ENCODE measurements at regions not wholly inside any gene's neighbourhood (a gene's known extent, or its start where the extent isn't known, plus 50 kb on each side); places are given as distances from the start of the nearest gene placed in this dataset.

DNA sequence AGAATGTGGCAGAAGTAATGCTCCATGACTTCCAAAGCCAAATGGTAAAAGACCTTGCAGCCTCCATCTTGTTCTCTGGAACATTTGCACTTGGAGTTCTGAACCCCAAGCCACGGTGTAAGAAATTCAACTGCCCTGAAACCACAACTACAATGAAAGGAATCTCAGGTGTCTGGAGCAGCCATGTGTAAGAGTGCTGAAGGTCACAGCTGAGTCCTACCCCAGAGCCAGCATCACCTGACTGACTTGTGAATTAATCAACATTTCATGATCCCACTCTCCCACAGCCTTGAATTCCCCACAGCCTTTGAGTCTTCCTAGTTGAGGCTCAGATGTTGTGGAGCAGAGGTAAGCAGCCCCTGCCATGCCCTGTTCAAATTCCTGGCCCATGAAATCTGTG is 192.8 kb upstream of the CAMK1G start:
- no peak for DNase-seq

DNA sequence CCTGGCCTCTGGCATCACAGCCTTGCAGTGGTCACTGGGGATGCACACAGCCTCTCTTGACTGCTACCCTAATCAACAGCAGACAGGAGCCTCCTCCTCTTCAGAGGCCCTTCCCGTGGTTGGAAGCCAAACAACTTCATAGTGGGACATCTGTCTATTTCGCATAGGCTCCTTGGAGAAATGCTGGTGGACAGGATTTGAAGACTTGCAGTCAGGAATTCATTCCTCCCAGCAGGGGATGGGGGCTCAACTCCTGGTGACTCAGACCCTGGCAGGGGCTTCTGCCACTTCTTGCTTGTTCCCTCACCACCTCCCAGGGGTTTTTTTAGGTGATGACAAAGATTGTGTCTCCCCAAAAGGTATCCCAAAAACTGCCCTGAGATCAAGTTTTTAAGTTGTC is 191.7 kb upstream of the CAMK1G start:
- no peak for DNase-seq

DNA sequence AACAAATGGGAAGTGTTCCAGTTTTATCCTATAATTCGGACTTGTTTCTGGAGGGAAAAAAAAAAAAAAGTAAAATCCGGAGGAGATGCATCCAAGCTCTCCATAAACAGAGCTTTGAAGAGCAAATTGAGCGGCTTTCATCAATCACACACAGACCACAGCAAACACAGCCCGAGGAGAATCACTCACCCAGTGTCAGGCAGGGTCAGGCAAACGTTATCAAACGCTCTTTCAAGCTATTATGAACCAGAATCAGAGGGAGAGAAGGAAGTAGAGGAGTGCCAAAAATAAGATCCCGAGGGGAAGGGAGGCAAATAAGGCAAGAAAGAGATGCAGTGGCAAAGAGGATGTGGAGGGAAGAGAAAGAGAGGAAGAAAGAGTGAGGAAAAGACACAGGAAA is 188.3 kb upstream of the CAMK1G start:
- no peak for DNase-seq

DNA sequence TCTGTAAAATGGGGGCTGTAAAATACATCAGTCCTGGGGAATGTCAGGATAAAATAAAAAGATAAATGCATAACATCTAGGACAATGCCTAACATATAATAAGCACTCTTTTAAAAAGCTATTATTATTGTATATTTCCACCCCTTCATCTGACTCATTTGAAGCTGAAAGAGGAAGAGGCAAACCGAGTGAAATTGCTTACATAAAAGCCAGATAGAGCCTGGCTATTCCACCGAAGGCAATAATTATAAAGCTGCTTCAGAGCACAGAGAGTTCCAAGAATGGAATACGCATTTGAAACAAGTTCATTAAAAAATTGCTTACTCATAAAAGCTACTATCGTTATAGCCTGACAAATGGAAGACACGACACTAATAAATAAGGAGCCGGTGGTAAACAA is 186.1 kb upstream of the CAMK1G start:
- no peak for DNase-seq

DNA sequence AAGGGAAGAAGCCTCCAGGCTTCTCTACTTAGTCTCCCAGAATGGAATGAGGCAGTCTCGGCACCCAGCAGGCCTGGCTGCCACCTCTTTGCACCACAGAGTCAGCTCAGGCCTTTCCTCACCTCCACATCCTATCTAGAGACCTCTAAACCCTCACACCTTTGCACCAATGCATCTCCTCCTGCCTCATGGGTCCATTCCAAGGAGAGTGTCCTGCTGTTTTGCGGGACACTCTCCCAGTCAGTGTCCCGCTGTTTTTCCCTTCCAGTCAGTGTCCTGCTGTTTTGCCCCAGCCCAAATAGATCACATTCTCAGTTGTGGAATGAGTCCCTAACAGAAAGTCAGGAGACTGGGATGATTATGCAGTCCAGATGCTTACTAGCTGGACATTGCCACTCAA is 185.6 kb upstream of the CAMK1G start:
- DNase-seq = no peak

DNA sequence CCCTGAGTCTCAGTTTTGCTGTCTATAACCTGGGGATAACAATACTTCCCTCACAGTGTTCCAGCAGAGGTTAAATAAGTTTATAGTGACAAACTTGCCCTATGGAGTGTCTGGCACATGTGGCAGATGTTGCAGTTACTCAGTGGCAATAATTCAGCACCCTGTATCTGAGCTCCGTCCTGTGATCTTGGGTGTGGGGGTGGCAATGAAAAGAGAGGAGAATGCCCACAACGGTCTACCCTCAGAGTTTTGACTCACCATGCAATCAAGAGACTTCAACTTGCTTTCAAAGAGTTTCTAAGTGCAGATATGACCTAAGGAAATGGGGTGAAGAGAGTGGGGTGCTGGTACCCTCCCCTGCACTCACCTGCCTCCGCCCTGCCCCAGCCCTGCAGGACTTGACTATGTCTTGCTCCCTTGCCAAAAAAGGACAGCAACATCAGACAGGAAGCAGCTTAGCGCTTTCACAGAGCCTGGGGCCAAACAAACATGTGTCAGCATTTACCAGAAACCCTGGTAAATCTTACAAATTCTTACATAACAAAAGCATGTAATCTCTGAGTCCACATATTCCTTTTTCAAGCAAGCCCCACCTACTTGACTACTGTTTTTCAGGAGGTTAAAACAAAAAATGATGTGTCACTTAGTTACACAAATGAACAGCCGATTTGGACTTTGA is 185.1 kb upstream of the CAMK1G start:
- DNase-seq = no peak

DNA sequence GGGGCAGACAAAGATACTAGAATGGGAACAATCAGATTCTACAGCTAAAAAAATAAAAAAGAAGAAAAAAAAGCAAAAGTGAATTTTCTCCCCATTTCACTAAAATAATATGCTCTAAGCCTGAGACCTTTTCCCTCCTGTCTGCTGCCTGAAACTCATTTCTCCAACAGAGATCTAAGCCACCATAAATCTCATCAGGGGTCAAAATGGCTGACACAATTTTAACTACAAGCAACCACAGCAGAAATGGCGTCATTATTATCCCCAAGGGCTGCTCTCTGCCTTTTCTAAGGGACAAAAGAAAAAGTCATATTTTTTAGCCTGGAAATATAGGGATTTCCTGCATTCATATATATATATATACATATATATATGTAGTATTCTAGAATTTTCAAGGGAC is 183.7 kb upstream of the CAMK1G start:
- no peak for DNase-seq

DNA sequence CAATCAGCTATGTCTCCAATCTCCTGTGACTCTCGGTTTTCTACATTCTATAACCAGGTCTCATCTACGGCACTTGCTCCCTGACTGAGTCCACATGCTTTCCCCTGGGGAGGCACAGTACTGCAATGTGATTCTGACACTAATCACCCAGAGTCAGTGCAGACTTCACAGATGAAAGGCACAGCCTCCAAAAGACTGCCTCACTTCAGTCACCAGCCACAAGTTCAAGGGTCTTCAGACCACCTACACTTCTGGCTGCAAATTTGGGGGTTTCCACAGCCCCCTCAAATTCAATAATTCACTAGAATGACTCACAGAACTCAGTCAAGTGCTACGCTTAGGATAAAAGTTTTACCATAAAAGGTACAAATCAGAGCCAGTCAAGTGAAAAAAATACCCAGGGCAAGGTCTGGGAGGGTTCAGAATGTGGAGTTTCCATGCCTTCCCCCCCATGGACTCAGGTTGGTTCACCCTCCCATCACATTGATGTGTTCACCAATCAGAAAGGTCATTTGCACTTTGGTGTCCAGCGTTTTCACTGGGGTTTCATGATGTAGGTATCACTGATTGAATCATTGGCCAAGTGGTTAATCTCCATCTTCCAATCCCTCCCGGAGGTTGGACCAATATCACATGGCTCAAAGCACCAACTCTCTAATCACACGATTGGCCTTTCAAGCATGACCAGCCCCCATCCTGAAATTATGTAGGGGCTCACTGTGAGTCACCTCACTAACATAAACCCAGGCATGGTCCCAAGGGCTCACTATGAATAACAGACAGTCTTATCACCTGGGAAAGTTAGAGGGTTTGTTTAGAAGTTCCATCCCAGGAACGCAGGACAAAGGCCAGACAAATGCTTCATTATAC is 182.9 kb upstream of the CAMK1G start:
- DNase-seq = no peak

DNA sequence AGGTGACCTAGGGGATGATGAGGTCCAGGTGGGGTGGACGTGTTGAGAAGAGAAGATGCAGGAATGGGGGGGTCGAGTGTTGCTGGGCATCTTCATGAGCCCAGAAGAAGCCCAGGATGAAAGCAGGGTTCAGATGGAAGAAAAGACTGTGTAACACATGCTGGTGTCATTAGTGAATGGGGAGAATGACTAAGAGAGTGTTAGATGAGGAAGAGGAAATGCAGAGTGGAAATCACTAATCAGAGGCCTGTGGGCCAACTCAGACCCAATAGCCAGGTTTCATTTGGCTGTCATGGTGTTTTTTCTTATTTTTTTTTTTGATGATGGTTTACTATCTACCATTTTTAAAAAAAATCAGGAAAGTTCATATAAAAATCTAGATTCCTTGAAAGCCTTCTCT is 180.8 kb upstream of the CAMK1G start:
- DNase-seq = no peak

DNA sequence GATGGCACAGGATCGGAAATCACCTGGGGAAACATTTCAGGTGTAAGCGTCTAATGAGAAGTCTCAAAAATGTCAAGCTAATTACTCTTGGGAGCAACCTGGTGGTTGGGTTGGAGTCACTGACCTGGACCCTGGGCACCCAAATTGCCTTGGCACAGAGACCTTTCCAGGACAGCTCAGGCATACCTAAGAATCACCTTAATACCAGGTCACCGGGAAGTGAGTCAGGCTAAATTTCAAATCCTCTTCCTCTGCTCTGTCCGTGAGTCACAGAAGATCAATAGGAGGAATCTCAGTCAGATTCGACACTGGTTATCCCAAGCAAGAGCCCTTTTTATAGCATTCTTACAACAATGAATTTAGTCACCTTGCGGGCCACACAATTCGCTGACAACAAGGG is 179.6 kb upstream of the CAMK1G start:
- no peak for DNase-seq

DNA sequence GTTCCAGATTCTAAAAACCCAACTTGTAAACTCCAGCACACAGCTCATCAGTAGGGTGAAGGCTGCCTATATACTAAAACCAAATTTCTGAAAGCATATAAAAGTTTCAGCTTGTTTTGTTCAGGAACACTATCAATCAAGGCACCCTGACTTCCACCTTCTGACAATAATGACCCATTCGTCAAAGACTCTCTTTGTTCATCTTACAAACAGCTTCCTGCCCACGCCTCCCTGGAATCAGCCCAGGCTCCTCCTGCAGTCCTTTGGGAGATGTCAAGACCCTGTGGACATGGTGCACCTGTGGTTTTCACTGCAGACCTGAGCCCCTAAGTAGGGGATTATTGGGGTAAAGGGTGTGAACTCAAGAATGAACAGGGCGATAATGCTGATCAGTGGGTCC is 178.9 kb upstream of the CAMK1G start:
- no peak for DNase-seq

DNA sequence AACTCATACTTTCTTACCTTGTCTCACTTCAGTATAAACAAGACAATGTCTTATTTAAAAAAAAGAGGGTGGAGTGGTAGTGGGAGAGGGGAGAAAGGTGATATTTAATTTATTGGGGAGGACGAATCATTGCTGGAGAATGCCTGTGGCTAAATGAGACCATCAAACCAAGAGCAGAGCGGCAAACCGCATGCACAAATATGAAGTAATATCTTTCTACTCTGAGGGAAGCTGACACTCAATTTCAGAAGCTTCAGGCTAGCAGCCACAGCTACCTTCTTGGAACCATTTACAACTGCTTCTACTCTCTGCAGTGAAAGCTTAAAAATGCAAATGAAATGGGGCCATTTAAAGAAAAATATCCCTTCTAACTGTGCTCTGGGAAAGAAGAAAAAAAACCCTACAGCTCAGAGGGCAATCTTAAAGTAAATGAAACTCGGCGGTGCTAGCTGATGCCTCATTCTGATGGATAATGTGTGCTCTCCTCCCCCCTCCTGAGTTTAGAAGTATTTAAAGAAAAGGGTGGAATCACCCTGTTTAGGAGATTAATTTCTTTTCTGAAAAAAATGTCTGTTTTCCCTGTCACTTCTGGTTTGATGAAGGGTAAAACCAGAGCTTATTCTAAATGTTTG is 178.2 kb upstream of the CAMK1G start:
- no peak for DNase-seq

DNA sequence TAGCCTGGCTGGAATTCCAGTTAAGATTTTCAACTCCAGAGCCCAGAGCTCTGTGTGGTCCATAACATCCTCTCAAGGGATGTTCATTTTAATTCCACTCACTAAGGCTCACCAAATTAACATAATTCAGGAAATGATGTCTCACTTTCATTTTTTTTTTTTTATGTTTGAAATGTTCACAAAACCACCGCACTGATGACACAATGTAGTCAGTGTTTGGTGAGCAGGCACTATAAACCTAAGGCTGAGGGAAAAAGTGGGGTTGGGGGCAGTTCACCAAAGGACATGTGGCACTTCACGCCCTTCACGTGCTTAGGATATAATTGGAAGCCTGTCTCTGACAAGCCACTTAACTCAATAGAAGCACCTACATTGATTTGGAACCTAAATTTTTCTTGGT is 177.3 kb upstream of the CAMK1G start:
- DNase-seq = no peak

DNA sequence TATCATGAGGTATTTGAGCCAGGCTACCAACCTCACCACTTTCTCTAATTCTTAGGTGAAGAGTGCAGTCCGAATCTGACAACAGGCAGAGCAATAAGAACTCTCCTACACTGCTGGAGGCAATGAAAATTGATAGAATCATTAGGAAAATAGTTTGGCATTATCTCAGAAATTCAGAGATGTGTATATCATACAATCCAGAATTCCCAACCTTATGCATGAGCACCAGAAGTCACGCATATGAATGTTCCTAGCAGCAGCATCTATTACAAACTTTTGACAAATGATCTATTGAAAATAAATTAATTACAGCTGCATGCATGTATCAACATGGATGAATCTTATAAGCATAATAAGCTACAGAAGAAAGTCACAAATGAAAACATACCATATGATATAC is 176.9 kb upstream of the CAMK1G start:
- no peak for DNase-seq

DNA sequence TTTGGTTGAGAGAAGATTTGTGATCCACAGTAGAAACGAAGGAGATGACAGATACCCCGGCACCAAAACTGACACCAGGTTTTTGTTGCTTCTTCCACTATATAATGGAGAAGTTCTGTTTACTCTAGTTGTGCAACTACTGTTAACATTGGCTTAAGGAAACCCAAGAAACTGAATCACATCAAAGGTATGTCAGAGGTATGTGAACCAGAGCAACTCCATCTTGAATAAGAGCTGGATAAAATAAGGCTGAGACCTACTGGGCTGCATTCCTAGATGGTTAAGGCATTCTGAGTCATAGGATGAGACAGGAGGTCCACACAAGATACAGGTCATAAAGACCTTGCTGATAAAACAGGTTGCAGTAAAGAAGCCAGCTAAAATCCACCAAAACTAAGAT is 173.7 kb upstream of the CAMK1G start:
- DNase-seq = no peak

DNA sequence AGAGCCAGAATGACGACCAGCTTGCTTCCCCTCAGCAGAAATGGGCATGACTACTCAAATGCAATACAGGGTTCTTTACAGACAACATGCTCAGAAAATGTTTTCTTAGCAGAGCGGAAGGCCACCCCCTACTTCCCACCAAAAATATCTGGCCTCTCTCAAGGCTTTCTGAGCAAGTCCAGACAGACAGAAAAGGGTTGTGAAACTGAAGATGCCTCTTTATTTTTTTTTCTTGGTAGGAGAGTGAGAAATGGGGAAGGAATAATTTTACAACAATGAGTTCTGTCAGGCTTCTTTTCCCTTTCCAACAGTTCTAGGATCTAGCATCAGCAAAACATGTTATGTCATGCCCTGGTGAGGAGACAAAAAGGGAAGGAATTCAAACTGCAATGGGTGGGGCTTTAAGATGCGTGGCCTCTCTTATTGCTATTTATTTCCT is 172.0 kb upstream of the CAMK1G start:
- DNase-seq = no peak

DNA sequence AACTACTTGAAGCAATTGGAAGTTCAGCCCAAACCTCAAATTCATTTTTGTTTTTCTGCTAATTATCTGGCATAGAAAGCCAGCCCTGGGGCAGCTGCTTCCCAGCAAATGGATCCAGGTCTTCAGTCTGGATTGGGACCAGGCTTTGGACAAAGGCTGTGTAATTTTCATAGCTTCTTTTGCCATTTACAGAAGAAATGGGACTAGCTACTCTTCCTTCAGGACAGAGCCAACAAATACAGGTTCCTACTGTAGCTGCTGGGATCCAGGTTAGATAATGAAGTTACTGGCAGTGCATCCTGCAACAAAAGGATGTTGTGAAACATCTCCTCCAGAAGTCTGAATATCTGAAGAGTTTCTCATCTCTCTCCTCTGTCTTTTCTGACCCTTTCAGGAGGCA is 171.5 kb upstream of the CAMK1G start:
- DNase-seq = no peak

DNA sequence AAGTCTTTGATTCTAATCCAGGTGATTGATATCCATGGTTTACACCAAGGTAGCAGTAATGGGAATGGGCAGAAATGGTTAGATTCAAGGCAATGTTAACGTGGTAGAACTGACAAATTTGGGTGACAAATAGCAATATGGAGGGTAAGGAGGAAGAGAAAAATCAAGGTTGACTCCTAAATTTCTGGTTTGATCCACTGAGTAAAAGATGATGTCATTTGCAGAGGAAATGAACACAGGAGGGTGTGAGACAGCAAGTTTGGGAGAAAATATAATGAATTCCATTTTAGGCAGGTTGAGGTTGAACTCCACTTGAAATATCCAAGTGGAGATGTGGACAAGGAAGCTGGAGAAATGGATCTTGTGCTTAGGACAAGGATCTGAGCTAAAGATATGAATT is 170.9 kb upstream of the CAMK1G start:
- no peak for DNase-seq

DNA sequence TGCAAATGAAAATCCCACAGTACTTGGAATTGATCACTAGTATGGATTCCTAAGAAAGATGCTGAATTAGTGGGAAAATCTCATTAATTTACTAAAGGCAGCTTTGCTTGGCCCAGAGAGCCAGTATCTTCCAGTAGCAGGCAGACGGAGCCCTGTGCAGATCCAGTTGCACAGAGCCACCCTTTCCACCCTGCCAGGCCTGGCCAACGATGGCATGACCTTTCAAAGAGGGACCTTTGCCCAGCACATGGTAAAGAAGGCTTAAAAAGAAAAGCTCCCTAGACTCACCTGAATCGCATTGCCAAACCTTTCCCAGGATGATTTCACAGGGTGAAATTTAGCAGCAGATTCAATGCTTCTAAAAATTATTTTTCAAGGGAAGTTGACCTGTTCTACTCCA is 170.5 kb upstream of the CAMK1G start:
- no peak for DNase-seq

DNA sequence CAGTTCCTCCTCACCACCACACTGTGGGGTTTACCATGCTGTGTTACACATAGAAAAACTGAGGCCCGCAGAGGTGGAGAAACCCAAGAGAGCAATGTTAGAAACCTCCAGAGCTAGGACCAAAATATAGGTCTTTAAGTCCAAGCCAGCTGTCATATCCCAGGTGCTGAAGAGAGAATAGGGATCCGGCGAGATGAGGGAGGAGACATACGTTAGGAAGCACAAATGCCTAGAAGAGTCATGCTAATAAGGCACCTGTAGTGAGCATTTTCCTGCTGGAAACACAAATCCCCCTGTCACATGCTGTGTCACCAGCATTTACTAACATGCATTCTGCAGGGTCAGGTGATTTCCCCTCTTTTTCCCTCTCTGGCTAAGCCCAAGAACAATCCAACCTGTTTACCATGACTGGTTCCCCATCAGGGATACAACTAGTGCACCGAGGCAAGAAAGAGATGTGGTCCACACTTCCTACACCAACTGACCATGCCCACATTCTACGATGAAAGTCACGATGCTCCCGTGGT is 168.6 kb upstream of the CAMK1G start:
- no peak for DNase-seq

DNA sequence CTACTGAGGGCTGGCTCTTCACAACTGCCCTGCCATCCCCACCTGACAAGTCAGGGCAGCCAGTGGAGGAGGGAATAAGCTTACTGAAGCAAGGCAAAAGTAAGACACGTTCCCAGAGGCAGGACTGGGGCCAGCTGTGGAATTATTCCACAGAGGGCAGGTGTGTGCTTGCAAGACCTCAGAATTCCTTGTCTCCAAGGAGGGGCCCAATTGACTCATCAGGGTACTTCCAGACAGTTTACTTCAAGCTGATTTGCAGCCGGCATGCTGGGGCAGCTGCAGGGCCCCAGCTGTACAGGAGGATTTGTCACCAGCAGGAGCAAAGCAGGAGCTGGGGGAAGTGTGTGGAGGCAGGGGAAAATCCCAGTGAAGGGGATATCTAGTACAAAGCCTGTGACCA is 167.5 kb upstream of the CAMK1G start:
- DNase-seq = no peak

DNA sequence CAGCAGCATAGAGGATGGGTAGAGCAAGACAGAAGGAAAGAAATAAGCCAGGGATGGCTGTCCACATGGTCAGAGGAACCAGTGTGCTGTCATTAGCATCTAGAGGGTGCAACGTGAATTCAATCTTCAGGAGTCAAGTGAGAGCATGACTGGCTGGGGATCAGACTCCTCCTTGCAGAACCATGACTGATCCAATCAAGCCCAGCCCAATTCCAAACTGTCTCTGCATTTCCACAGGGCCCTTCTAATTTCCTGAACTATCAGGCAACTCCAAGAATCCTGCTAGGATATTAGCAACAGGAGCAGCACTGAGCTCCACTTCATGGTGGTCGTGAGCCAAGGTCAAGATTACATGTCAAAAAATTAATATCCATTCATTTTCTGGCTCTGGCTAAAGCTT is 166.8 kb upstream of the CAMK1G start:
- DNase-seq = no peak

DNA sequence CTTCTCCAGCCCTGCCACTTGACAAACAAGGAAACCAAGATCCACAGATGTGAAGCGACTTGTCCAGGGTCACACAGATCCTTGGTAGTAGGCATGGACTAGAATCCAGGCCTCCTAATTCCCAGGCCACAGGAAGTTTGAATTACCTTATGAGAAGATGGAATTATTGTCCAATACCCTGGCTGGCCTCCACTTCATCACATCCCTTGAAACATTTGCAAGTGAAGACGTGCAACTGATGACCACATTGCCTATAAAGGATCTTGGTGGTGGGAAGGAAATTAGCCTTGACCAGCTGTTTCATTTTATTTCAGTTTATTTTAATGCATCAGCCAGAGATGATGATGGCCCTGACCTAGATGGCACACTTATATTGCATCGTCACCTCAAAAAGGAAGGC is 165.8 kb upstream of the CAMK1G start:
- no peak for DNase-seq

DNA sequence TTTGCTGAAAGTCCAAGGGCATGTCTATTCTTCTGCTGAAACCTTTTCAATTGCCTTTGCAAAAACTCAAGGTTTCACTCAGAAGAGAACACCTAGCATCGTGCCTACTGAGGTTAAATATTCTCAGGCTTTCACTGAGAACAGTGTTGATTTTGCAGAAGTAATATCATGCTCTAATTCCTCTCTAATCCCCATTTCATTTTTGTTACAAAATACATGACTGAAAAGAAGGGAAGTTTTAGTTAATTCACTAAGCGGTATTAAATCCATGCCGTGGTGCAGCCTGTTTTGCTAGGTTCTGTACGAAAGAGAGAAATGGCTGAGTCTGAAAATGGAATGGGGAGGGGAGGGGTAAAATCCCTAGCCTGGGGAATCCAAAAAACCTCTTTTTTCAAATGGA is 163.2 kb upstream of the CAMK1G start:
- DNase-seq = no peak

Data from effector CD4-positive, alpha-beta T cell (primary cell).